Neural cell (in vitro differentiated cells): ENCODE measurements at regions not wholly inside any gene's neighbourhood (a gene's known extent, or its start where the extent isn't known, plus 50 kb on each side); places are given as distances from the start of the nearest gene placed in this dataset.

Experiments
- H2AFZ ChIP-seq: fragments of 200-600, 300-800 bp; sonication (generic), shearing (Covaris generic); 2 replicates; pipeline ENCODE4 v1.6.0; 2014; ENCODE audit warnings: low read depth, mild to moderate bottlenecking, antibody characterized with exemption, low read length, moderate library complexity
- H3F3A ChIP-seq: fragments of 200-600 bp; shearing (Covaris generic); 2 replicates; pipeline ENCODE4 v1.6.1; 2016; ENCODE audit warnings: mild to moderate bottlenecking, moderate library complexity, mixed read lengths, antibody characterized with exemption, low read length; ENCODE audit not compliant: insufficient read depth, poor library complexity, severe bottlenecking
- H3K27ac ChIP-seq: fragments of 200-600, 300-800 bp; sonication (generic), shearing (Covaris generic); 2 replicates; pipeline ENCODE4 v1.5.1; 2014; ENCODE audit warnings: mild to moderate bottlenecking, low read length, moderate library complexity
- H3K27me3 ChIP-seq: fragments of 300-800, 200-600 bp; sonication (generic), shearing (Covaris generic); 2 replicates; pipeline ENCODE4 v1.6.0; 2014; ENCODE audit warnings: mild to moderate bottlenecking, low read depth, low read length, moderate library complexity; ENCODE audit not compliant: insufficient read depth
- H3K36me3 ChIP-seq: fragments of 300-800, 200-600 bp; sonication (generic), shearing (Covaris generic); 2 replicates; pipeline ENCODE4 v1.5.1; 2014; ENCODE audit warnings: mild to moderate bottlenecking, antibody characterized with exemption, low read length, moderate library complexity; ENCODE audit not compliant: insufficient read depth
- H3K4me2 ChIP-seq: fragments of 300-800, 200-600 bp; sonication (generic), shearing (Covaris generic); 2 replicates; pipeline ENCODE4 v1.6.0; 2014; ENCODE audit warnings: mild to moderate bottlenecking, low read length
- H3K4me3 ChIP-seq: fragments of 300-800, 200-600 bp; sonication (generic), shearing (Covaris generic); 2 replicates; pipeline ENCODE4 v1.5.1; 2014; ENCODE audit warnings: mild to moderate bottlenecking, low read length, moderate library complexity
- H3K79me2 ChIP-seq: fragments of 200-600 bp; shearing (Covaris generic); replicated peaks from 2 replicates; pipeline ENCODE4 v1.6.0; 2014; ENCODE audit warnings: mild to moderate bottlenecking, low read length, moderate library complexity; ENCODE audit not compliant: insufficient read depth
- H3K9ac ChIP-seq: fragments of 300-800, 200-600 bp; sonication (generic), shearing (Covaris generic); 2 replicates; pipeline ENCODE4 v1.6.1; 2016; ENCODE audit warnings: mild to moderate bottlenecking, low read length, mixed read lengths
- H3K9me2 ChIP-seq: fragments of 200-600 bp; shearing (Covaris generic); 2 replicates; pipeline ENCODE4 v1.6.1; 2016; ENCODE audit warnings: mild to moderate bottlenecking, low read length, mixed read lengths; ENCODE audit not compliant: insufficient read depth
- H3K9me3 ChIP-seq: fragments of 200-600, 300-800 bp; sonication (generic), shearing (Covaris generic); 2 replicates; pipeline ENCODE4 v1.6.1; 2016; ENCODE audit warnings: mild to moderate bottlenecking, mixed run types, low read length, moderate library complexity, mixed read lengths
- H4K20me1 ChIP-seq: fragments of 200-600 bp; shearing (Covaris generic); 2 replicates; pipeline ENCODE4 v1.6.1; 2016; ENCODE audit warnings: mild to moderate bottlenecking, mixed run types; ENCODE audit not compliant: insufficient read depth
- EP300 ChIP-seq: fragments of 450-650 bp; conservative IDR thresholded peaks from 2 replicates; pipeline ENCODE4 v1.6.1; 2014; ENCODE audit warnings: antibody characterized with exemption, mild to moderate bottlenecking, moderate library complexity; ENCODE audit not compliant: poor library complexity, severe bottlenecking
- EZH2 ChIP-seq: fragments of 200-600, 300-800 bp; shearing (Covaris generic), sonication (generic); IDR thresholded peaks from 2 replicates; pipeline ENCODE4 v1.6.1; 2014; ENCODE audit warnings: antibody characterized with exemption, low read length, borderline replicate concordance, mild to moderate bottlenecking; ENCODE audit not compliant: insufficient read depth, poor library complexity, severe bottlenecking
- MXI1 ChIP-seq: fragments of 450-650 bp; conservative IDR thresholded peaks from 2 replicates; pipeline ENCODE4 v1.6.1; 2014; ENCODE audit warnings: antibody characterized with exemption, mild to moderate bottlenecking; ENCODE audit not compliant: poor library complexity, severe bottlenecking
- POLR2AphosphoS5 ChIP-seq: IDR thresholded peaks from 2 replicates; pipeline ENCODE4 v1.6.1; 2012
- RAD21 ChIP-seq: fragments of 450-650 bp; conservative IDR thresholded peaks from 2 replicates; pipeline ENCODE4 v1.6.1; 2014; ENCODE audit warnings: antibody characterized with exemption, mild to moderate bottlenecking, moderate library complexity
- TAF1 ChIP-seq: IDR thresholded peaks from 2 replicates; pipeline ENCODE4 v1.6.1; 2012; ENCODE audit warnings: low read depth
- TF ChIP-seq, protein P1 (sequence below): fragments of 450-650 bp; IDR thresholded peaks from 2 replicates; pipeline ENCODE4 v1.5.1; 2014; ENCODE audit warnings: antibody characterized with exemption, mild to moderate bottlenecking, moderate library complexity; ENCODE audit not compliant: poor library complexity, severe bottlenecking
- TF ChIP-seq, protein P2 (sequence below): IDR thresholded peaks from 2 replicates; pipeline ENCODE4 v1.6.1; 2012; ENCODE audit warnings: borderline replicate concordance

DNA sequence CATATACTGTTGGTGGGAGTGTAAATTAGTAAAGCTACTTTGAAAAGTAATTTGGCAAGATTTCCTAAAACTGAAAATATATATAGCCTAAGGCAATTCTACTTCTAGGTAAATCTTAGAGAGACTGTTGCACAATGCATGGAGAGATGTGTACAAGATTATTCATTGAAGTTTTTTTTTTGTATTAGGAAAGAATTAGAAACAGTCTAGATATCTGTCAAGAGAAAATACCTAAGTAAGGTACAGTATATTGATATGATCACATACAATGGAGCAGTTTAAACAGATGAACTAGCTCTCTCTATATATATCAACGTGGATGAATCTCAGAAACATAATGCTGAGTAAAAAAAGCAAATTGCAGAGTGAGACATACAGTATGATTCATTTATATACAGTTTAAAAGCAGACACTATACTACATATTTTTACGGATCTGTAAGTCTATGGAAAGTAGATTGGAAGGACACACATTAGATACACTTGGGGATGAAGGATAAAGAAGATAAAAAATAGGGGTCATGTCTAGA, 59.3 kb upstream of the ACVR1 start:
- H3K9me2 ChIP-seq = no peaks in the 10 kb centered on the region
- no peaks in the 10 kb centered on the region for H4K20me1 ChIP-seq
- peaks cover 72% of the 10 kb centered on the region for H3K27me3 ChIP-seq
- H3K9me3 ChIP-seq = no peaks in the 10 kb centered on the region
- H3K79me2 ChIP-seq = no peaks in the 10 kb centered on the region
- H3K9ac ChIP-seq = no peak overlapping the region
- H3K27ac ChIP-seq = no peak overlapping the region
- TF ChIP-seq EZH2 (no peak), TAF1 (no peak), RAD21 (no peak), POLR2AphosphoS5 (no peak)
- TF ChIP-seq, protein P1, sequence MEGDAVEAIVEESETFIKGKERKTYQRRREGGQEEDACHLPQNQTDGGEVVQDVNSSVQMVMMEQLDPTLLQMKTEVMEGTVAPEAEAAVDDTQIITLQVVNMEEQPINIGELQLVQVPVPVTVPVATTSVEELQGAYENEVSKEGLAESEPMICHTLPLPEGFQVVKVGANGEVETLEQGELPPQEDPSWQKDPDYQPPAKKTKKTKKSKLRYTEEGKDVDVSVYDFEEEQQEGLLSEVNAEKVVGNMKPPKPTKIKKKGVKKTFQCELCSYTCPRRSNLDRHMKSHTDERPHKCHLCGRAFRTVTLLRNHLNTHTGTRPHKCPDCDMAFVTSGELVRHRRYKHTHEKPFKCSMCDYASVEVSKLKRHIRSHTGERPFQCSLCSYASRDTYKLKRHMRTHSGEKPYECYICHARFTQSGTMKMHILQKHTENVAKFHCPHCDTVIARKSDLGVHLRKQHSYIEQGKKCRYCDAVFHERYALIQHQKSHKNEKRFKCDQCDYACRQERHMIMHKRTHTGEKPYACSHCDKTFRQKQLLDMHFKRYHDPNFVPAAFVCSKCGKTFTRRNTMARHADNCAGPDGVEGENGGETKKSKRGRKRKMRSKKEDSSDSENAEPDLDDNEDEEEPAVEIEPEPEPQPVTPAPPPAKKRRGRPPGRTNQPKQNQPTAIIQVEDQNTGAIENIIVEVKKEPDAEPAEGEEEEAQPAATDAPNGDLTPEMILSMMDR = no peak
- no peak overlapping the region for H2AFZ ChIP-seq
- no peak overlapping the region for H3K4me3 ChIP-seq
- H3K36me3 ChIP-seq = no peaks in the 10 kb centered on the region
- H3F3A ChIP-seq = no peaks in the 10 kb centered on the region
- H3K4me2 ChIP-seq = no peak overlapping the region

DNA sequence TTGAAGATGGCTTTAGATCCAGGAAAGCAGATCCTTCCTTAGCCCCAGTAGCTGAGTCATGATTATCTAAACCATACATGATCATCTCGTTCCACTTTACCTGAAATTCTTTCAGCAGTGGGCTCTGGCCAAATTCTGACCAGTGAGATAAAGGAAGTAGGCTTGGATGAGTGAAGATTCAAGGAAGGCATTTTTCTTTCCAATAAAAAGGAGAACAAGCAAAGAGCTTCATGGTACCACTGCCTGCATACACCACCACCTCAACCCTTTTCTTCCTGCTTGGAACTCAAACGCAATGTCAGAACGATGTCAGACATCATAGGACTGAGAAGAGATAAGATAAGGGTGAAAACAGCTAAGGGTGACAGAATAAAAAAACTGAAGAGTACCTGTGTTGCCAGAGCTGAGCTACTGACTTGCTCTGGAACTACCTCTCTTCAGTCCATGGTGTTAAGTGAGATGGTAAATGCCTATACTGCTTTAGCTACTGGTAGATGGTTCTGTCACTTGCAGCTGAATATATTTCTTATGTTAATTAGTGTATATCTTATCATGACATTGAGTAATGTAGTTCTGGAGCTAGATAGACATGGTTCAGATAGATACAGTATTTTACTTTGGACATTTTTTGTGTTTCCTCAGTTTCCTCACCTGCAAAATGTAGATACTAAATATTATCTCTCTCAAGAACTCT, 58.7 kb upstream of the ACVR1 start:
- H3K9ac ChIP-seq = no peak overlapping the region
- H2AFZ ChIP-seq = no peak overlapping the region
- no peaks in the 10 kb centered on the region for H3F3A ChIP-seq
- H3K4me3 ChIP-seq = no peak overlapping the region
- H3K79me2 ChIP-seq = no peaks in the 10 kb centered on the region
- H3K4me2 ChIP-seq = no peak overlapping the region
- no peaks in the 10 kb centered on the region for H3K36me3 ChIP-seq
- no peaks in the 10 kb centered on the region for H3K9me3 ChIP-seq
- peaks cover 78% of the 10 kb centered on the region for H3K27me3 ChIP-seq
- H3K27ac ChIP-seq = no peak overlapping the region
- H3K9me2 ChIP-seq = no peaks in the 10 kb centered on the region
- TF ChIP-seq, protein P1 = no peak
- TF ChIP-seq POLR2AphosphoS5 = no peak
- TF ChIP-seq RAD21 = no peak
- TF ChIP-seq EZH2 = no peak
- TF ChIP-seq EP300 = no peak
- TF ChIP-seq, protein P2, sequence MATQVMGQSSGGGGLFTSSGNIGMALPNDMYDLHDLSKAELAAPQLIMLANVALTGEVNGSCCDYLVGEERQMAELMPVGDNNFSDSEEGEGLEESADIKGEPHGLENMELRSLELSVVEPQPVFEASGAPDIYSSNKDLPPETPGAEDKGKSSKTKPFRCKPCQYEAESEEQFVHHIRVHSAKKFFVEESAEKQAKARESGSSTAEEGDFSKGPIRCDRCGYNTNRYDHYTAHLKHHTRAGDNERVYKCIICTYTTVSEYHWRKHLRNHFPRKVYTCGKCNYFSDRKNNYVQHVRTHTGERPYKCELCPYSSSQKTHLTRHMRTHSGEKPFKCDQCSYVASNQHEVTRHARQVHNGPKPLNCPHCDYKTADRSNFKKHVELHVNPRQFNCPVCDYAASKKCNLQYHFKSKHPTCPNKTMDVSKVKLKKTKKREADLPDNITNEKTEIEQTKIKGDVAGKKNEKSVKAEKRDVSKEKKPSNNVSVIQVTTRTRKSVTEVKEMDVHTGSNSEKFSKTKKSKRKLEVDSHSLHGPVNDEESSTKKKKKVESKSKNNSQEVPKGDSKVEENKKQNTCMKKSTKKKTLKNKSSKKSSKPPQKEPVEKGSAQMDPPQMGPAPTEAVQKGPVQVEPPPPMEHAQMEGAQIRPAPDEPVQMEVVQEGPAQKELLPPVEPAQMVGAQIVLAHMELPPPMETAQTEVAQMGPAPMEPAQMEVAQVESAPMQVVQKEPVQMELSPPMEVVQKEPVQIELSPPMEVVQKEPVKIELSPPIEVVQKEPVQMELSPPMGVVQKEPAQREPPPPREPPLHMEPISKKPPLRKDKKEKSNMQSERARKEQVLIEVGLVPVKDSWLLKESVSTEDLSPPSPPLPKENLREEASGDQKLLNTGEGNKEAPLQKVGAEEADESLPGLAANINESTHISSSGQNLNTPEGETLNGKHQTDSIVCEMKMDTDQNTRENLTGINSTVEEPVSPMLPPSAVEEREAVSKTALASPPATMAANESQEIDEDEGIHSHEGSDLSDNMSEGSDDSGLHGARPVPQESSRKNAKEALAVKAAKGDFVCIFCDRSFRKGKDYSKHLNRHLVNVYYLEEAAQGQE = no peak
- TF ChIP-seq MXI1 = no peak
- H4K20me1 ChIP-seq = no peaks in the 10 kb centered on the region
